H1 (cell line): ENCODE measurements at regions not wholly inside any gene's neighbourhood (a gene's known extent, or its start where the extent isn't known, plus 50 kb on each side); places are given as distances from the start of the nearest gene placed in this dataset.

Experiments
- CTCF ChIA-PET: fragments of 300-600 bp; sonication (Branson Sonifier 250); formaldehyde crosslinking; loops from one replicate; lab custom pipeline; 2021; ENCODE audit not compliant: partially characterized antibody; lab: Charles Lee
- POLR2A ChIA-PET: fragments of 300-600 bp; sonication (Branson Sonifier 250); formaldehyde crosslinking; loops from one replicate; lab custom pipeline; 2021; ENCODE audit warnings: inconsistent platforms; ENCODE audit not compliant: partially characterized antibody; lab: Charles Lee
- DNase-seq, 2 experiments: peaks; one replicate each; pipeline versions ENCODE4 v3.0.0 to v3.0.0-alpha.2; 2010 to 2022; ENCODE audit warnings: low spot score in 2 of 2, low read depth in 1 of 2, mixed read lengths in 1 of 2
- FAIRE-seq: peaks from 2 replicates; lab custom pipeline; 2011; peaks lifted over from hg19 to GRCh38; lab: Jason Lieb, UNC
- H2AFZ ChIP-seq: 2 replicates; pipeline ENCODE4 v1.8.1; 2012; ENCODE audit warnings: low read length, inconsistent platforms
- H2AK5ac ChIP-seq: 2 replicates; pipeline ENCODE4 v1.6.1; 2013; ENCODE audit warnings: low read depth, low read length
- H2BK120ac ChIP-seq: replicated peaks from 2 replicates; pipeline ENCODE3; 2013; ENCODE audit warnings: low read depth, low read length, inconsistent platforms
- H2BK12ac ChIP-seq: 2 replicates; pipeline ENCODE4 v1.6.1; 2013; ENCODE audit warnings: low read depth, low read length
- H2BK15ac ChIP-seq: 2 replicates; pipeline ENCODE4 v1.6.1; 2013; ENCODE audit warnings: low read length
- H2BK20ac ChIP-seq: 2 replicates; pipeline ENCODE4 v1.6.1; 2013; ENCODE audit warnings: low read length
- H2BK5ac ChIP-seq: 2 replicates; pipeline ENCODE4 v1.6.1; 2013; ENCODE audit warnings: low read depth, low read length
- H3K14ac ChIP-seq: 2 replicates; pipeline ENCODE4 v1.6.1; 2013; ENCODE audit warnings: inconsistent platforms; ENCODE audit not compliant: insufficient read length
- H3K18ac ChIP-seq: 2 replicates; pipeline ENCODE4 v1.6.1; 2013; ENCODE audit warnings: low read length; ENCODE audit errors: extremely low read depth
- H3K23ac ChIP-seq: 2 replicates; pipeline ENCODE4 v1.6.1; 2013; ENCODE audit warnings: inconsistent platforms; ENCODE audit not compliant: insufficient read length
- H3K23me2 ChIP-seq: 2 replicates; pipeline ENCODE4 v1.6.1; 2013; ENCODE audit warnings: low read depth, low read length
- H3K27ac ChIP-seq: 2 replicates; pipeline ENCODE4 v1.6.1; 2011; ENCODE audit warnings: low read depth, low read length, inconsistent platforms
- H3K27me3 ChIP-seq, 4 experiments: replicated peaks in 1 of 4; 1 replicate in 1 of 4; 2 replicates in 3 of 4; pipeline versions ENCODE4 v1.6.1 to v1.8.1; 2011 to 2013; ENCODE audit warnings: low read length in 3 of 4, mild to moderate bottlenecking in 3 of 4, inconsistent platforms in 2 of 4, mixed read lengths in 2 of 4, moderate library complexity in 1 of 4; ENCODE audit not compliant: control insufficient read depth in 3 of 4, insufficient read depth in 3 of 4; ENCODE audit errors: extremely low read depth in 1 of 4
- H3K36me3 ChIP-seq, 4 experiments: 2 replicates each; pipeline versions ENCODE4 v1.6.1 to v1.8.1; 2011 to 2013; ENCODE audit warnings: mild to moderate bottlenecking in 4 of 4, low read length in 3 of 4, moderate library complexity in 2 of 4, control low read depth in 1 of 4, inconsistent platforms in 1 of 4; ENCODE audit not compliant: insufficient read depth in 4 of 4, control insufficient read depth in 2 of 4
- H3K4ac ChIP-seq: replicated peaks from 2 replicates; pipeline ENCODE3; 2013; ENCODE audit warnings: low read length, low read depth, mixed read lengths, inconsistent platforms; ENCODE audit not compliant: insufficient read length
- H3K4me1 ChIP-seq, 4 experiments: replicated peaks in 1 of 4; 1 replicate in 1 of 4; 2 replicates in 3 of 4; pipeline versions ENCODE4 v1.6.1 to v1.8.1; 2011 to 2013; ENCODE audit warnings: low read length in 3 of 4, inconsistent platforms in 2 of 4, mixed read lengths in 1 of 4; ENCODE audit not compliant: insufficient read depth in 4 of 4, control insufficient read depth in 3 of 4
- H3K4me2 ChIP-seq, 2 experiments: 2 replicates each; pipeline versions ENCODE4 v1.6.1 to v1.8.1; 2011 to 2013; ENCODE audit warnings: low read depth in 2 of 2, low read length in 2 of 2, control low read depth in 1 of 2, inconsistent platforms in 1 of 2, mild to moderate bottlenecking in 1 of 2; ENCODE audit not compliant: insufficient read depth in 1 of 2
- H3K4me3 ChIP-seq, 4 experiments: fragments of 200-600, 300-600 bp in 1 of 4; sonication (generic), shearing (Covaris generic), sonication (Bioruptor Twin) in 1 of 4; 2 replicates each; pipeline versions ENCODE4 v1.5.1 to v1.8.1; 2011 to 2016; ENCODE audit warnings: low read length in 4 of 4, low read depth in 3 of 4, control low read depth in 2 of 4, inconsistent platforms in 2 of 4, mild to moderate bottlenecking in 2 of 4, mixed read lengths in 1 of 4, moderate library complexity in 1 of 4; ENCODE audit not compliant: insufficient read depth in 2 of 4; ENCODE audit errors: extremely low read depth in 1 of 4
- H3K56ac ChIP-seq: replicated peaks from 2 replicates; pipeline ENCODE3; 2013; ENCODE audit warnings: low read depth, mild to moderate bottlenecking, mixed read lengths, low read length, inconsistent platforms; ENCODE audit not compliant: insufficient read length
- H3K79me1 ChIP-seq: 2 replicates; pipeline ENCODE4 v1.6.1; 2013; ENCODE audit warnings: low read depth, low read length, control low read depth
- H3K79me2 ChIP-seq, 2 experiments: 2 replicates each; pipeline versions ENCODE4 v1.6.1 to v1.8.1; 2012 to 2013; ENCODE audit warnings: low read length in 2 of 2, mild to moderate bottlenecking in 2 of 2, inconsistent platforms in 1 of 2; ENCODE audit not compliant: insufficient read depth in 2 of 2, control insufficient read depth in 1 of 2
- H3K9ac ChIP-seq, 4 experiments: replicated peaks in 1 of 4; 1 replicate in 1 of 4; 2 replicates in 3 of 4; pipeline versions ENCODE4 v1.6.1 to v1.8.1; 2011 to 2013; ENCODE audit warnings: low read depth in 3 of 4, low read length in 3 of 4, control low read depth in 2 of 4, mild to moderate bottlenecking in 2 of 4, moderate library complexity in 2 of 4, inconsistent platforms in 1 of 4; ENCODE audit errors: extremely low read depth in 1 of 4
- H3K9me3 ChIP-seq, 2 experiments: 2 replicates each; pipeline versions ENCODE4 v1.6.1 to v1.8.1; 2012 to 2013; ENCODE audit warnings: mild to moderate bottlenecking in 2 of 2, moderate library complexity in 2 of 2, control low read depth in 1 of 2, inconsistent platforms in 1 of 2, low read depth in 1 of 2, low read length in 1 of 2, mixed read lengths in 1 of 2; ENCODE audit not compliant: insufficient read depth in 2 of 2
- H4K20me1 ChIP-seq, 2 experiments: replicated peaks in 1 of 2; 2 replicates each; pipeline versions ENCODE3 to v1.8.1; 2011 to 2013; ENCODE audit warnings: inconsistent platforms in 2 of 2, low read length in 2 of 2, mild to moderate bottlenecking in 1 of 2; ENCODE audit not compliant: insufficient read depth in 2 of 2, control insufficient read depth in 1 of 2
- H4K5ac ChIP-seq: 2 replicates; pipeline ENCODE4 v1.6.1; 2013; ENCODE audit warnings: low read length, low read depth, mixed read lengths, inconsistent platforms; ENCODE audit not compliant: insufficient read length
- H4K8ac ChIP-seq: 2 replicates; pipeline ENCODE4 v1.8.0; 2013; ENCODE audit warnings: mild to moderate bottlenecking, moderate library complexity, low read length, inconsistent platforms; ENCODE audit not compliant: insufficient read depth; ENCODE audit errors: extremely low read depth
- H4K91ac ChIP-seq: replicated peaks from 2 replicates; pipeline ENCODE3; 2013; ENCODE audit warnings: low read length, mixed read lengths, inconsistent platforms; ENCODE audit not compliant: insufficient read length
- EP300 ChIP-seq, 2 experiments: IDR thresholded peaks; 1 replicate in 1 of 2; 2 replicates in 1 of 2; pipeline ENCODE4 v1.6.1; 2011 to 2012; ENCODE audit warnings: low read depth in 2 of 2, low read length in 2 of 2, mild to moderate bottlenecking in 2 of 2, borderline replicate concordance in 1 of 2, inconsistent platforms in 1 of 2, moderate library complexity in 1 of 2
- JUND ChIP-seq: IDR thresholded peaks from 2 replicates; pipeline ENCODE4 v1.6.1; 2011; ENCODE audit warnings: mild to moderate bottlenecking, improper control_type of control experiment, low read length
- PHF8 ChIP-seq: fragments of 200-600 bp; sonication (generic); conservative IDR thresholded peaks from 2 replicates; pipeline ENCODE4 v1.7.1; 2012; ENCODE audit warnings: low read depth, mild to moderate bottlenecking, inconsistent platforms, low read length, moderate library complexity
- POU5F1 ChIP-seq: IDR thresholded peaks from 2 replicates; pipeline ENCODE4 v1.6.1; 2011; ENCODE audit warnings: low read depth, mild to moderate bottlenecking, low read length, moderate library complexity
- ZNF274 ChIP-seq: IDR thresholded peaks from 2 replicates; pipeline ENCODE4 v1.7.0; 2012; ENCODE audit warnings: low read length, borderline replicate concordance; ENCODE audit errors: extremely low read depth
- WGBS, 2 experiments: shearing (Covaris generic) in 1 of 2; methylation state at CpG; one replicate each; pipeline versions ENCODE4 v1.1.6 to v1.1.7; 2013 to 2015; ENCODE audit warnings: low lambda C conversion rate in 2 of 2, mixed read lengths in 2 of 2, inconsistent platforms in 1 of 2, low coverage in 1 of 2, missing lambda C conversion rate in 1 of 2; ENCODE audit not compliant: insufficient replicate concordance in 2 of 2, insufficient coverage in 1 of 2, insufficient read length in 1 of 2; ENCODE audit errors: extremely low coverage in 1 of 2, missing lambda C conversion rate in 1 of 2; 5-methylcytosine and 5-hydroxymethylcytosine counted together

- no peak overlapping the region for H2BK15ac ChIP-seq
- no peak overlapping the region for H3K14ac ChIP-seq
- H2BK12ac ChIP-seq: no peak overlapping the region
- H3K4me3 ChIP-seq: no peak overlapping the region
- no peak overlapping the region for H3K9ac ChIP-seq
- no peaks in the 10 kb centered on the region for H3K9me3 ChIP-seq
- no peak overlapping the region for H3K18ac ChIP-seq
- FAIRE-seq: no peak
- no peak overlapping the region for H4K5ac ChIP-seq
- H2AFZ ChIP-seq: no peak overlapping the region
- H4K91ac ChIP-seq: no peak overlapping the region
- no peak overlapping the region for H2AK5ac ChIP-seq
- POLR2A ChIA-PET: no interaction called here
- 0 out of 7 replicates have a peak, but pooled peaks cover 0 to 2% (median 0%) of the 10 kb centered on the region in 4 experiments for H3K27me3 ChIP-seq
- H3K4me2 ChIP-seq: no peak overlapping the region
- H3K79me1 ChIP-seq: no peaks in the 10 kb centered on the region
- peaks cover 0 to 8% (median 0%) of the 10 kb centered on the region in 4 experiments; a peak in 1 of 8 replicates for H3K36me3 ChIP-seq
- no peaks in the 10 kb centered on the region for H3K79me2 ChIP-seq
- no peaks in the 10 kb centered on the region for H3K23me2 ChIP-seq
- no peak overlapping the region for H3K27ac ChIP-seq
- H4K8ac ChIP-seq: no peak overlapping the region
- no peak overlapping the region for H3K23ac ChIP-seq
- CTCF ChIA-PET: interaction anchor here (0.6 to 6.3 kb wide), 5 partner anchors 12 to 266 kb away, joined by 3 to 33 read pairs (median 3); no protein-coding TSS in a partner anchor
- no peak overlapping the region for H2BK5ac ChIP-seq
- H2BK20ac ChIP-seq: no peak overlapping the region
- H4K20me1 ChIP-seq: no peaks in the 10 kb centered on the region
- WGBS, 2 experiments: 91% methylated on average over 2 of the region's 2 CpGs; no CpG with 5 or more reads in 1 of the 2 experiments
- H3K4ac ChIP-seq: no peak overlapping the region
- TF ChIP-seq EP300 (IDR thresholded peaks at IDR 0.05; ENCODE audit: borderline replicate concordance in 1 of 2, low read depth in 2 of 2, low read length in 2 of 2): no peak
- TF ChIP-seq POU5F1: no peak
- TF ChIP-seq PHF8: no peak
- TF ChIP-seq JUND: no peak
- TF ChIP-seq ZNF274: no peak
- TF ChIP-seq, all 59 proteins: peak for 0
- no peak for DNase-seq
- no peaks in the 10 kb centered on the region for H3K4me1 ChIP-seq
- H3K56ac ChIP-seq: no peak overlapping the region
- H2BK120ac ChIP-seq: no peak overlapping the region
Observed at GRCh38 chr12:5176036-5176435, 132.4 kb downstream of the KCNA5 start.
